ENCODE measurements at regions not wholly inside any gene's neighbourhood (a gene's known extent, or its start where the extent isn't known, plus 50 kb on each side); places are given as distances from the start of the nearest gene placed in this dataset.

DNA sequence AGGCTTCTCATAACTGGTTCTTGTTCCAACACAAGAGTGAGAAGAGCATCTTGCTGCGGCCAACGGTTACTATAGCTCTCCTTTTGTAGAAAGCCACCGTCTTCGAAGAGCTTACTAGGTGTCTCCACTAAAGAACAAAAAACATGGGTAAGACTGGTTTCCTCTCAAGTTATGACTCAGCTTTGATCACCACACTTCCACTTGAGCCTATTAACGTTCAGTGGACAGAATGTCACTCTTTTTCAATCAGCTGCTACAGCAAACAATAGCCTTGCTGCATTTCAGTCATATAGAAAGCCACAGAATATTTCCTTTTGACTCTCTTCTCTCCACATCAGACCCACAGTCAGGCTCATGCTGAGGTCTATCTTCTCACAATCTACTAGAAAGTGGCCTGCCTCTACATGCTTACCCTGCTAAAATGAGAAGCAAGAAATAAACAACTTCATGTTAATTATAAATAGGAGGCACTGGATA is 243.5 kb upstream of the PREP start:
- in situ Hi-C loops (cut with MboI; ENCODE audit: low sequenced_read_pairs, unreplicated experiment), result loop anchor here (10.0 kb wide), 2 partner anchors 152 to 448 kb away; no protein-coding TSS in a partner anchor
- no peak for TF ChIP-seq CTCF (IDR thresholded peaks at IDR 0.05; ENCODE audit: borderline replicate concordance, control extremely low read depth, extremely low read depth, insufficient read depth, missing control alignments)
- peak; percentile 40 for DNase-seq (ENCODE audit: low spot score)

DNA sequence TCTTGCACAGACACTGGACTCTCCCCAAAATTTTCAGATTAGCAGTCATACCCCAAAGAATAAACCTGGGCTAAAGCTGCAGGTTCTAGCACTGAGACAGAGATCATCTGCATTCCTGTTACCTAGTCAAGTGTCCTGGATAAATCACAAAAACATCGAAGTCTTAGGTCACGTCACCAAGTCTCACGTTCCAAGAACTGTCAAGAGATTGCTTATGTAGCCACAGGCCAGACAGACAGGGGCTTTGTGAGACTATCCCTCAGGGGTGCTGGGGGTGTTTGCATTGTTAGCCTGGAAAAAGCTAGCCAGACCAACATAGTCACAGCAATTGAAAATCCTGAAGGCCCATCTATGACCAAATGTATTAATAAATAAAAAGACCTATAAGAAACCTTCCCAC is 243.1 kb upstream of the PREP start:
- DNase-seq (ENCODE audit: low spot score), result no peak
- in situ Hi-C loops (cut with MboI; ENCODE audit: low sequenced_read_pairs, unreplicated experiment), result loop anchor here (10.0 kb wide), 2 partner anchors 151 to 449 kb away; no protein-coding TSS in a partner anchor
- no peak for TF ChIP-seq CTCF (IDR thresholded peaks at IDR 0.05; ENCODE audit: borderline replicate concordance, control extremely low read depth, extremely low read depth, insufficient read depth, missing control alignments)

DNA sequence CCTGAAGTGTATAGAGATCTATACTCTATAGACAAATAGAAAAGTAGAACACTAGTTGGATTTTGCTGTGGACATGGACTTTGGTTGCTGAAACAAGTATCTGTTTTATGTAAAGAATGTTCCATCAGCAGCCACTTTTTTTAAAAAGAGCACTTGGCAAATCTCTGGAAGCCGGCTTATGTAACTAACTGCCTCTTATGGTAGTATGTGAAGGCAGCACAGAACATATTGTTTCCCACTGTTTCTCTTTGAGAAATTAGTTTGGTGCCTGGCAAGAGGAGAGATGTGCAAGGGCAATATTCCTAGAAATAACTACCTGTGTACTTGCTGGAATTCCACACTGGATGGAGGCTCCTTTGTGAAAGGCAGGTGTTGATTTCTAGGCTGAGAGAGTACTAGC is 242.3 kb upstream of the PREP start:
- no peak for DNase-seq (ENCODE audit: low spot score)
- in situ Hi-C loops (cut with MboI; ENCODE audit: low sequenced_read_pairs, unreplicated experiment), result loop anchor here (10.0 kb wide), 2 partner anchors 150 to 450 kb away; no protein-coding TSS in a partner anchor
- no peak for TF ChIP-seq CTCF (IDR thresholded peaks at IDR 0.05; ENCODE audit: borderline replicate concordance, control extremely low read depth, extremely low read depth, insufficient read depth, missing control alignments)

DNA sequence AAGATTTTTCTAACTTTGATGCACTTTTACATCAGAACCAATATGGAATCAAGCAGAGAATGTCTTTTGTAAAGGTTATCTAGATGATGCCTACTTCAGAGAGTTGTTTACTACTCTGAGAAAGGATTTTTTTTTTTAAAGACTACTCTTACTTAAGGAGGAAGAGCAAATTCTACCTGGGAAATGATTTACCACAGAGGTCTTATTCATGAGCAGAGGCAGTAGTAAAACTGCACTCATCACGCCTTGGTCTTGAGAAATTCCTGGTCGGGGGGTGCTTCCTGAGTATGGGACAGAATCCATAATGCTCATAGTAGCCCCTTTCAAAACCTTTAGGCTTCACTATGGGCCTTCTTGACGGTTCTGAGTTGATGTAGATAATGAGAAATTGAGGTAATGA is 241.8 kb upstream of the PREP start:
- no peak for DNase-seq (ENCODE audit: low spot score)
- no peak for TF ChIP-seq CTCF (IDR thresholded peaks at IDR 0.05; ENCODE audit: borderline replicate concordance, control extremely low read depth, extremely low read depth, insufficient read depth, missing control alignments)
- in situ Hi-C loops (cut with MboI; ENCODE audit: low sequenced_read_pairs, unreplicated experiment), result loop anchor here (10.0 kb wide), 2 partner anchors 150 to 450 kb away; no protein-coding TSS in a partner anchor

DNA sequence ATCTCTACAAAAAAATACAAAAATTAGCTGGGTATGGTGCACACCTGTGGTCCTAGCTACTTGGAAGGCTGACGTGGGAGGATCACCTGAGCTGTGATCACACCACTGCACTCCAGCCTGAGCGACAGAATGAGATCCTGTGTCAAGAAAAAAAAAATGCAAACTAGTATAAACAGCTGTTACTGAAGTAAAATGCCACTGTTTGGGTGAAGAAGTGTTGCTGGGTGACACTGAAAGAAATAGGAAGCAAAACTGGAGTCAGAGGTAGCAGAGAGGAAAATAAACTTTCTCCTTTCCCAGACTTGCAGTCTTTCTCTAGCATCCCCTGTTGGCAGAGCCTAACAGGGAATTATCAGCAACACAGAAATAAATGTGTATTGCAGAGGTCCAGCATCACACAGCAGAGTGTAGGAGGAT is 241.2 kb upstream of the PREP start:
- peak; percentile 9 for TF ChIP-seq CTCF (IDR thresholded peaks at IDR 0.05; ENCODE audit: borderline replicate concordance, control extremely low read depth, extremely low read depth, insufficient read depth, missing control alignments)
- no peak for DNase-seq (ENCODE audit: low spot score)
- in situ Hi-C loops (cut with MboI; ENCODE audit: low sequenced_read_pairs, unreplicated experiment), result loop anchor here (10.0 kb wide), 2 partner anchors 149 to 451 kb away; no protein-coding TSS in a partner anchor

DNA sequence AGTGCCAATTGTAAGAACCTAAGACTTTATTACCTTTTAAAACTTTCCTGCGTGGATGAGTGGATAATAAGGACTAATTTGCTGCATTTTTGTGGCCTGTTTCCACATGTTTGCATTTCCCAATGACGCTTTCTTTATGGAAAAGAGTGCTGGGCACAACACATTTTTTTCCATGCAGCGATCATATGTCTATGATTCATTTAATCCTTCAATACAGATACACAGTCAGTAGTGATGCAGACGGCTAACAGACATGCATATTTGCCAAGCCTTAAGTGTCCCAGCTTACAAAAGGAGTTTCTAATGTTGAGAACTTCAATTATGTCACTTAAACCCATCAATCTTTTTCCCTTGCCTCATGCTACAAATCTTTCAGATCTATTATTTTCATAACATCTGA is 239.8 kb upstream of the PREP start:
- in situ Hi-C loops (cut with MboI; ENCODE audit: low sequenced_read_pairs, unreplicated experiment), result loop anchor here (10.0 kb wide), 2 partner anchors 148 to 452 kb away; no protein-coding TSS in a partner anchor
- DNase-seq (ENCODE audit: low spot score), result no peak
- TF ChIP-seq CTCF (IDR thresholded peaks at IDR 0.05; ENCODE audit: borderline replicate concordance, control extremely low read depth, extremely low read depth, insufficient read depth, missing control alignments), result no peak
